ENCODE measurements at regions not wholly inside any gene's neighbourhood (a gene's known extent, or its start where the extent isn't known, plus 50 kb on each side); places are given as distances from the start of the nearest gene placed in this dataset.

DNA sequence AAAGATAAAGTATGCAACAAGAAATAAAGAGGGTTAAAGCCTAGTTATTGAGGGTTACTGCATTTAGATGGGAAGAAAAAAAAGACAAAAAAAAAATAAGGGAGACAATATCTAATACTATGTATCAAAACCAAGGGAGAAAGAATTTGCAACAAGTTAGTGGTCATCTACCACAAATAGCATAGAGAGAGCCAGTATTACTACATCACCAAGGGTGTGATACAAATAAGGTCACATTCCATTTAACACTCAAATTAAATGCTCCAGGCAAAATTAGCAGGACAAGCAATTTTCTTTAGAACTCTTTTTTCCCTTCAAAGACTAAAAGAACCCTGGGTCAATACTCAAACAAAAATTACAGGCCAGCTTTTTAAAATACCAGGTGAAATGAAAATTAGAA lies 115.1 kb upstream of the GULP1 start:
- intact Hi-C loops (cut with micrococcal nuclease; ENCODE audit: unreplicated experiment), result no loop called here
- no TSS peak for BruUV-seq (replicated peaks)

GRCh38 chr2:188181067-188181838 lies 110.4 kb upstream of the GULP1 start:
- Histone ChIP-seq H3K4me1 (ENCODE audit: insufficient read depth, low read length, poor library complexity, severe bottlenecking) (no peaks in the 10 kb centered on the region), H3K9me2 (ENCODE audit: insufficient read depth, low read length) (no peaks in the 10 kb centered on the region), H3K79me2 (ENCODE audit: insufficient read depth, low read depth, low read length) (no peaks in the 10 kb centered on the region), H4K20me1 (ENCODE audit: insufficient read depth, low read length) (no peaks in the 10 kb centered on the region), H3K4me2 (ENCODE audit: low read length) (no peak overlapping the region), H3K27ac (ENCODE audit: low read depth, low read length, poor library complexity, severe bottlenecking) (no peak overlapping the region), H3K4me3 (ENCODE audit: low read depth, low read length, poor library complexity, severe bottlenecking) (no peak overlapping the region), H3K36me3 (ENCODE audit: insufficient read depth, low read length) (no peaks in the 10 kb centered on the region), H3K9me3 (ENCODE audit: low read length) (no peaks in the 10 kb centered on the region), H2AFZ (ENCODE audit: low read length) (no peak overlapping the region)
- TF ChIP-seq CTCF (conservative IDR thresholded peaks at IDR 0.05; ENCODE audit: low read length) (no peak), EZH2phosphoT487 (IDR thresholded peaks at IDR 0.05; ENCODE audit: borderline replicate concordance, low read depth, low read length) (no peak)
- POLR2A ChIA-PET, result no interaction called here
- intact Hi-C loops (cut with micrococcal nuclease; ENCODE audit: unreplicated experiment), result no loop called here
- BruUV-seq (replicated peaks), result no TSS peak
- CTCF ChIA-PET (ENCODE audit: unreplicated experiment), result no interaction called here
- no peak for DNase-seq (ENCODE audit: low spot score)

More for the DNA sequence above, 115.1 kb upstream of the GULP1 start:
- H3K4me3 ChIP-seq (ENCODE audit: low read depth, low read length, poor library complexity, severe bottlenecking), result no peak overlapping the region
- no peaks in the 10 kb centered on the region for H3K9me2 ChIP-seq (ENCODE audit: insufficient read depth, low read length)
- POLR2A ChIA-PET, result no interaction called here
- H3K79me2 ChIP-seq (ENCODE audit: insufficient read depth, low read depth, low read length), result no peaks in the 10 kb centered on the region
- H4K20me1 ChIP-seq (ENCODE audit: insufficient read depth, low read length), result no peaks in the 10 kb centered on the region
- no peak for DNase-seq (ENCODE audit: low spot score)
- H2AFZ ChIP-seq (ENCODE audit: low read length), result no peak overlapping the region
- no peak overlapping the region for H3K4me2 ChIP-seq (ENCODE audit: low read length)
- no peaks in the 10 kb centered on the region for H3K36me3 ChIP-seq (ENCODE audit: insufficient read depth, low read length)
- TF ChIP-seq EZH2phosphoT487 (IDR thresholded peaks at IDR 0.05; ENCODE audit: borderline replicate concordance, low read depth, low read length) (no peak), CTCF (conservative IDR thresholded peaks at IDR 0.05; ENCODE audit: low read length) (no peak)
- H3K27ac ChIP-seq (ENCODE audit: low read depth, low read length, poor library complexity, severe bottlenecking), result no peak overlapping the region
- no peaks in the 10 kb centered on the region for H3K9me3 ChIP-seq (ENCODE audit: low read length)
- CTCF ChIA-PET (ENCODE audit: unreplicated experiment), result no interaction called here
- no peaks in the 10 kb centered on the region for H3K4me1 ChIP-seq (ENCODE audit: insufficient read depth, low read length, poor library complexity, severe bottlenecking)

GRCh38 chr2:188181884-188182283 lies 109.8 kb upstream of the GULP1 start:
- no peak overlapping the region for H2AFZ ChIP-seq (ENCODE audit: low read length)
- no peak overlapping the region for H3K4me3 ChIP-seq (ENCODE audit: low read depth, low read length, poor library complexity, severe bottlenecking)
- ChIA-PET CTCF (ENCODE audit: unreplicated experiment) (no interaction called here), POLR2A (no interaction called here)
- intact Hi-C loops (cut with micrococcal nuclease; ENCODE audit: unreplicated experiment), result no loop called here
- H4K20me1 ChIP-seq (ENCODE audit: insufficient read depth, low read length), result no peaks in the 10 kb centered on the region
- H3K79me2 ChIP-seq (ENCODE audit: insufficient read depth, low read depth, low read length), result no peaks in the 10 kb centered on the region
- no peaks in the 10 kb centered on the region for H3K9me2 ChIP-seq (ENCODE audit: insufficient read depth, low read length)
- no TSS peak for BruUV-seq (replicated peaks)
- no peak for TF ChIP-seq CTCF (conservative IDR thresholded peaks at IDR 0.05; ENCODE audit: low read length)
- TF ChIP-seq EZH2phosphoT487 (IDR thresholded peaks at IDR 0.05; ENCODE audit: borderline replicate concordance, low read depth, low read length), result no peak
- H3K36me3 ChIP-seq (ENCODE audit: insufficient read depth, low read length), result no peaks in the 10 kb centered on the region
- no peak for DNase-seq (ENCODE audit: low spot score)
- no peaks in the 10 kb centered on the region for H3K9me3 ChIP-seq (ENCODE audit: low read length)
- H3K4me1 ChIP-seq (ENCODE audit: insufficient read depth, low read length, poor library complexity, severe bottlenecking), result no peaks in the 10 kb centered on the region
- H3K4me2 ChIP-seq (ENCODE audit: low read length), result no peak overlapping the region
- no peak overlapping the region for H3K27ac ChIP-seq (ENCODE audit: low read depth, low read length, poor library complexity, severe bottlenecking)

All from OCI-LY7 (cell line).